Gastroesophageal sphincter (tissue), 4 donors: ENCODE measurements at regions not wholly inside any gene's neighbourhood (a gene's known extent, or its start where the extent isn't known, plus 50 kb on each side); places are given as distances from the start of the nearest gene placed in this dataset.

Source experiments
- ATAC-seq: fragments of 150-250 bp; one replicate; pipeline ENCODE4 v1.9.1; 2016; ENCODE audit warnings: mild to moderate bottlenecking, moderate library complexity
- H3K27ac ChIP-seq, 4 donors: fragments of 200-600 bp; sonication (generic) in 3 of 4; 1 replicate in 3 of 4; 2 replicates in 1 of 4; pipeline ENCODE4 v1.5.1; 2016 to 2019
- H3K27me3 ChIP-seq: fragments of 200-600 bp; sonication (generic); one replicate; pipeline ENCODE4 v1.5.1; 2019
- H3K36me3 ChIP-seq, 2 donors: fragments of 200-600 bp; sonication (generic); one replicate each; pipeline ENCODE4 v1.5.1; 2019; ENCODE audit warnings: control low read depth in 1 of 2
- H3K4me1 ChIP-seq, 3 donors: fragments of 200-600 bp; sonication (generic); 1 replicate in 2 of 3; 2 replicates in 1 of 3; pipeline ENCODE4 v1.5.1; 2016 to 2019; ENCODE audit warnings: control low read depth in 2 of 3
- H3K4me3 ChIP-seq, 2 donors: fragments of 200-600 bp; sonication (generic); one replicate each; pipeline ENCODE4 v1.5.1; 2019; ENCODE audit warnings: mild to moderate bottlenecking in 1 of 2, moderate library complexity in 1 of 2
- H3K9me3 ChIP-seq, 3 donors: fragments of 200-600 bp; sonication (generic); one replicate each; pipeline ENCODE4 v1.5.1; 2017 to 2019; ENCODE audit warnings: control low read depth in 2 of 3
- EP300 ChIP-seq: sonication (generic); formaldehyde crosslinking; IDR thresholded peaks from one replicate; pipeline ENCODE4 v1.6.1; 2017; ENCODE audit warnings: antibody characterized with exemption, mild to moderate bottlenecking
- POLR2A ChIP-seq, 2 donors: fragments of 450-650 bp; IDR thresholded peaks; one replicate each; pipeline ENCODE4 v1.6.1; 2017; ENCODE audit warnings: antibody characterized with exemption in 2 of 2, mild to moderate bottlenecking in 2 of 2, moderate library complexity in 1 of 2
- POLR2AphosphoS5 ChIP-seq: sonication (generic); formaldehyde crosslinking; IDR thresholded peaks from one replicate; pipeline ENCODE4 v1.6.1; 2017; ENCODE audit warnings: antibody characterized with exemption
- WGBS, 2 donors: methylation state at CpG; one replicate each; pipeline ENCODE4 v1.1.5; 2018; ENCODE audit warnings: low coverage in 1 of 2; 5-methylcytosine and 5-hydroxymethylcytosine counted together
- TF ChIP-seq, protein P1 (sequence below), 4 experiments: fragments of 200-600 bp in 2 of 4; fragments of 450-650 bp in 2 of 4; sonication (generic) in 1 of 4; IDR thresholded peaks; one replicate each; pipeline ENCODE4 v1.5.1; 2017 to 2019; ENCODE audit warnings: antibody characterized with exemption in 4 of 4, mild to moderate bottlenecking in 2 of 4, moderate library complexity in 2 of 4

DNA sequence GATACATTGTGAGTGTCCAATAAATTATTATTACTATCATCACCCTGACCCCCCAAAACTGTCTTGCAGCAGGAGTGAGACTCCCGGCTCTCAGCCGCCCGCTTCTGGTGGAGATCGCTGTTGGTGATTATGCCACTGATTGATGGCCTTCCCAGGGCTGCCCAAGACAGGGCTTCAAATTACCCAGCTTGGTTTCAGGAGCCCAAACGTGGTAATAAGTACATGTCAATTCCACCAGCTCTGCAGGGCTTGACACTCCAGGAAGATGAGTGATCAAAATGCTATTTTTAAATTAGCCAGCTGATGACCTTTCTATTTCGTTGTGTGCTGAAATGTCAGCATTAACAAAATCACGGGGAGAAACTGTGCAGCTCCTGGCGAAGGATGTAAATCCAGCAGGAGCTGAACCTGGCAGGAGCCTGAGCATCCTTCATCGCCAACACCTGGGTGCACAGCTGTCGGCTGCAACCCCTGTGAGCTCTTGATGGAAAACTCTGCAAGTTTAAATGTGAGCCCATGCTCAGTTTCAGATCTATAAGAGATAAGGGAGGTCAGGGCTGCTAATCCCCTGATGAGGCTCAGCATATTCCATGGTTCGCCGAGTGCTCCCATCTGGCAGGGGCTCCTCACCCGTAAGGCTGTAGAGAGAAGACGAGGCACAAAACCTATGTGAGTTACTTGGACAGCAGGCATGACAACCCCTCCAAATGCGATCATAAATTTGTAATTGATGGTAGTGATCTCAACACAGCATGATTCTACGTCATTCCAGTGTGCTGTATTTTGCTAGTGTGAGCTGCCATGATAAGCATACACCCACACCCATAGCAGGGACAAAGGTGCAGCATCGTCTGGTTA, 446.3 kb downstream of the TCERG1L start:
- Histone ChIP-seq H3K4me3 (no peak overlapping the region), H3K4me1 (no peaks in the 10 kb centered on the region), H3K27me3 (peaks cover 25% of the 10 kb centered on the region), H3K27ac (no peak overlapping the region), H3K36me3 (no peaks in the 10 kb centered on the region), H3K9me3 (no peaks in the 10 kb centered on the region)
- WGBS, 2 donors, result 24 to 49% methylated on average over 6 to 11 of the region's 17 CpGs
- no peak for TF ChIP-seq POLR2A (IDR thresholded peaks at IDR 0.05)
- TF ChIP-seq EP300, result no peak
- TF ChIP-seq, protein P1, sequence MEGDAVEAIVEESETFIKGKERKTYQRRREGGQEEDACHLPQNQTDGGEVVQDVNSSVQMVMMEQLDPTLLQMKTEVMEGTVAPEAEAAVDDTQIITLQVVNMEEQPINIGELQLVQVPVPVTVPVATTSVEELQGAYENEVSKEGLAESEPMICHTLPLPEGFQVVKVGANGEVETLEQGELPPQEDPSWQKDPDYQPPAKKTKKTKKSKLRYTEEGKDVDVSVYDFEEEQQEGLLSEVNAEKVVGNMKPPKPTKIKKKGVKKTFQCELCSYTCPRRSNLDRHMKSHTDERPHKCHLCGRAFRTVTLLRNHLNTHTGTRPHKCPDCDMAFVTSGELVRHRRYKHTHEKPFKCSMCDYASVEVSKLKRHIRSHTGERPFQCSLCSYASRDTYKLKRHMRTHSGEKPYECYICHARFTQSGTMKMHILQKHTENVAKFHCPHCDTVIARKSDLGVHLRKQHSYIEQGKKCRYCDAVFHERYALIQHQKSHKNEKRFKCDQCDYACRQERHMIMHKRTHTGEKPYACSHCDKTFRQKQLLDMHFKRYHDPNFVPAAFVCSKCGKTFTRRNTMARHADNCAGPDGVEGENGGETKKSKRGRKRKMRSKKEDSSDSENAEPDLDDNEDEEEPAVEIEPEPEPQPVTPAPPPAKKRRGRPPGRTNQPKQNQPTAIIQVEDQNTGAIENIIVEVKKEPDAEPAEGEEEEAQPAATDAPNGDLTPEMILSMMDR (IDR thresholded peaks at IDR 0.05), result no peak
- TF ChIP-seq POLR2AphosphoS5, result no peak
- ATAC-seq, result no peak

DNA sequence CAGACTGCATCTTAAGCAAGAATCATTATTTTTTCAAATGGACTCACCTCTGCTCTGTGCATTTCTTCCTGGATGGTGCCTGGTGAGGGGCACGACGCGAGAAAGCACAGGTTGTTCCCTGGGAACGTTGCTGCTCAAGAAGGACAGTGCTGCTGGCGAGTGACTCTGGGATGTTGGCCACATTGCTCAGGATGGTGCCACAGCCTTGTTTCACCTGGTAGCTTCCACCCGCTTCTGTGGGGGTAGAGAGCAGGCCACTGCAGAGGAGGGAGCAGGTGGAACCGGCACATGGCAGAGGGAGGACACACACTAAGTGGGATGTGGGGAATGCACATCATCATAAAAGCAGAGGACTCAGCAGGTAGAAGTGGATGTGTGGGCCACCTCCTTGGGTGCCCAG, 444.7 kb downstream of the TCERG1L start:
- Histone ChIP-seq H3K4me3 (no peak overlapping the region), H3K36me3 (no peaks in the 10 kb centered on the region), H3K4me1 (no peaks in the 10 kb centered on the region), H3K9me3 (no peaks in the 10 kb centered on the region), H3K27me3 (peaks cover 30% of the 10 kb centered on the region), H3K27ac (no peak overlapping the region)
- 93 to 100% methylated on average over 2 to 5 of the region's 7 CpGs for WGBS, 2 donors
- no peak for ATAC-seq
- no peak for TF ChIP-seq EP300
- TF ChIP-seq, protein P1 (IDR thresholded peaks at IDR 0.05), result no peak
- no peak for TF ChIP-seq POLR2A (IDR thresholded peaks at IDR 0.05)
- TF ChIP-seq POLR2AphosphoS5, result no peak

DNA sequence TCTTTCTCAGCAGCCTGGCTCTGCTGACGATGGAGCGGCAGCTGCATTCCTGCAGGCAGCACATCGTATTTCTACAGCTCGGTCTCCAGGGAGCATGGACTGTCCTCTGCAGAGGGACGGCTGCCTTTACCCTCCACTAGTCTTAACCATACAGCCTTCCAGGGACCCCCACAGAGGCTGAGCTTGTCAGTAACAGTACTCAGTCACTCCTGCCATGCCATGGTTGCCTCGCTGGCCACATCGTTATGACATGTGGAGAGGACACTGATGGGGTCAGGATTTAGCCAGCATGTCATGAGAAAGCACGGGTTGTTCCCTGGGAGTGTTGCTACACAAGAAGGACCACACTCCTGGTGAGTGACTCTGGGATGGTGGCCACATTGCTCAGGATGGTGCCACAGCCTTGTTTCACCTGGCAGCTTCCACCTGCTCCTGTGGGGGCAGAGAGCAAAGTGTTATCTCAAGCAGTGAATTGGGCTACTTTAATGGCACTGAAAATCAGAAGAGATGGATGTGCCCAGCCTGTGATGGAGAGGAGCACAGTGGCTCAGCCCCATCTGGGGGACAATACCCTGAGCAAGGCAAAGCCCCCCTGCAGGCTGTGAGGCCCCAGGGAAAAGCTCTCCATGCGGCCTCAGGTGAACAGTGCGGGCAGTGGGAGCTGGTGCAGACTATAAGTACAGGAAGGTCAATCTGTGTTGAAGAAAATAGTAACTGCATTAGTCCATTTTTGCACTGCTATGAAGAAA, 443.9 kb downstream of the TCERG1L start:
- TF ChIP-seq POLR2AphosphoS5 (no peak), POLR2A (IDR thresholded peaks at IDR 0.05) (no peak), EP300 (no peak)
- TF ChIP-seq, protein P1 (IDR thresholded peaks at IDR 0.05), result no peak
- Histone ChIP-seq H3K9me3 (peaks cover 0 to 4% (median 0%) of the 10 kb centered on the region in 3 donors), H3K4me1 (no peaks in the 10 kb centered on the region), H3K27me3 (peaks cover 32% of the 10 kb centered on the region), H3K27ac (no peak overlapping the region), H3K36me3 (no peaks in the 10 kb centered on the region), H3K4me3 (no peak overlapping the region)
- ATAC-seq, result no peak
- no CpG with 5 or more reads among the region's 10 CpGs for WGBS, 2 donors

DNA sequence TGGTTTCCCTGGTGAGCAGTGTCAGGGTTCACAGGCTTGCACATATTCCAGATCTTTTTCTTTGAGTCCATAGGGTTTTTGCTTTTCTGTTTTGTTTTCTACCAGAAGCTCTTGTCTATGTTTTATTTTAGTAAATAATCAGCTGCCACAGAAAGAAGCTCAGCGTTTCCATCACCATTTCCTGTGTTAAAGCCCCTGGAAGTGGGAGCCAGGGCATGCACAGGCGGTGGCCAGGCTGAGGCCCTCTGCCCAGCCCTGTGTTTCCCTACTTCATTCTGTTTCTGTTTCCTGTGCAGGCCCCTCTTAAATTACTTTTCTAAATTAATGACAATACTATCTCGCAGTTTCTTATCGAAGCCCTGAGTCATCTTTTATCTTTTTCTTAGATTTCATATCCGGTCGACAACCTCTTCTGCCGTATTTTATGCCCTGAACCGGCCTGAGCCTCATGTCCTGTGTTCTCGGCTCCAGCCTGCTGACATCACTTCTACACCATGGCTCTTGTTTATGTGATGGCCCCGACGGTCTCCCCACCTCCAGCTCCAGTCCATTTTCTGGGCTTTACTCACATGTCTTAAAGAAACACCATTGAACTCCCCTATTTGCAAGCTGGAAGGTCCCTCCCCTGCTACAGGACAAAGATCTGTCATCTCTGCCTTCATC, 442.2 kb downstream of the TCERG1L start:
- Histone ChIP-seq H3K9me3 (peaks cover 0 to 5% (median 0%) of the 10 kb centered on the region in 3 donors), H3K27me3 (peaks cover 32% of the 10 kb centered on the region), H3K4me3 (no peak overlapping the region), H3K4me1 (no peaks in the 10 kb centered on the region), H3K36me3 (no peaks in the 10 kb centered on the region), H3K27ac (no peak overlapping the region)
- TF ChIP-seq EP300 (no peak), POLR2AphosphoS5 (no peak), POLR2A (IDR thresholded peaks at IDR 0.05) (no peak)
- TF ChIP-seq, protein P1 (IDR thresholded peaks at IDR 0.05), result no peak
- no peak for ATAC-seq
- 42 to 50% methylated on average over 8 to 11 of the region's 11 CpGs for WGBS, 2 donors
